ENCODE measurements at regions not wholly inside any gene's neighbourhood (a gene's known extent, or its start where the extent isn't known, plus 50 kb on each side); places are given as distances from the start of the nearest gene placed in this dataset.

GRCh38 chr18:7437870-7438269 lies 129.2 kb upstream of the PTPRM start:
- no peak for TF ChIP-seq CTCF (IDR thresholded peaks at IDR 0.05; ENCODE audit: low read depth, low read length)
- no peak for TF ChIP-seq MYC (IDR thresholded peaks at IDR 0.05; ENCODE audit: low read depth, low read length)
- TF ChIP-seq POLR2A (IDR thresholded peaks at IDR 0.05; ENCODE audit: extremely low read depth, insufficient read length), result no peak
